ENCODE measurements at regions not wholly inside any gene's neighbourhood (a gene's known extent, or its start where the extent isn't known, plus 50 kb on each side); places are given as distances from the start of the nearest gene placed in this dataset.

DNA sequence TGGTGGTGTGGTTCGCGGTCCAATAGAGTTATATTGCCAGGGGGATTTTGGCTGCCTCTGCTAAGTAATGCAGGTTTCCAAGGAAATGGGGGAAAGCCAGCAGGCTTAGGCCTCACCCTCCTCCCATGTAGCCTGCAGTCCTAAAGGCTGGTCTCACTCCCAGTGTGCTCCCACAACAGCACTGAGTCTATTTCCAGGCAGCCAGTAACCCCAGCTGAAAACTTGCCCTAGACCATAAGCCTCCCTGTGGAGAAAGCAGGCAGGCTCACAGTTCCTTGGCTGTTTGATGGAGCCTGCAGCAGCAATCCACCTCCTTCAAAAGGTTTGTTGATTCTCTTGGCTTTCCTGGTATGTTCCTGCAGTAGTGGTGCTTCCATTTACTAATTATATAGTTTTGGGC, 220.0 kb upstream of the ZNF804B start:
- no peak for DNase-seq
- intact Hi-C loops (cut with DNase I), result no loop called here
- peak in 1 of 2 donors; percentile 85 for ATAC-seq

DNA sequence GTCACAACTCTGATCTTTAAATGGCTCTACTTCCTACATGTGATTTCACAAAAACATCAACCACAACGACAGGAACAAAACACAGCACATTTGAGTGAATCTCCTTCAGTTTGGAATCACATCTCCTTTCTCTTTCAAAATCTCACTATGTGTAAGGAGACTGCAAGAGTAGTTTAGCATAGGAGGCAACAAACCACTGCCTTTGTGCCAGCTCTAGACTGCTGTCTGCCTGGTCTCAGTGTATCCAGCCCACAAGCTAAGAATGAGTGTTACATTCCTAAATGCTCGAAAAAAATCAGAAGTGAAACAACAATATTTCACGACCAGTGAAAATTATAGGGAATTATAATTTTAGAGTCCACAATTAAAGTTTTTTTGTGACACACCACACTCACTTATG, 217.0 kb upstream of the STEAP4 start:
- intact Hi-C loops (cut with DNase I), result no loop called here
- DNase-seq (no peak), ATAC-seq (no peak)

DNA sequence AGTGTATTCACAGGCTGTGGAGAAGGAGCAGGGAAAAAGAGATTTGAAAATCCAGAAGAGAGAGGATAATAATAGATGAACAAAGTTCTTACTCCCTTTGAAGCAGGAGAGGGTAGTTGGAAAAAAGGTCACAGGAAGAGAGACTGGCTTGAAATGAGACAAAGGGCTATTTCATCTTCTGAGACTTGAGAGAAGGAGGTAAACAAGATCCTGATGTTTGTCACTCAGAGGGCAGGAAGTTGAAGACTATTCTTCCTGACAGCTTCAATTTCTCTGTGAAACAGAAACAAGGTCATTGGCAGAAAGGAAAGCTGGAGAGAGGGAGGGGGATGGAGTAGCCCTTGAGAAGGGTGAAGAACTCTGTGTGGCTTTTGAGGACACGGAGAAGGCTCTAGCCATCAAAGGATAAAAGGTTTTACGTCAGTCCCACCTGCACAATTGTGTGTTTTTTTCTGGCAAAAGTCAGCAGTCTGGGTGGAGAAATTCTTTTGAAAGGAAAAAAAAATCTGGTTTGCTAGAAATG, 216.1 kb upstream of the STEAP4 start:
- intact Hi-C loops (cut with DNase I), result no loop called here
- DNase-seq (no peak), ATAC-seq (no peak)

DNA sequence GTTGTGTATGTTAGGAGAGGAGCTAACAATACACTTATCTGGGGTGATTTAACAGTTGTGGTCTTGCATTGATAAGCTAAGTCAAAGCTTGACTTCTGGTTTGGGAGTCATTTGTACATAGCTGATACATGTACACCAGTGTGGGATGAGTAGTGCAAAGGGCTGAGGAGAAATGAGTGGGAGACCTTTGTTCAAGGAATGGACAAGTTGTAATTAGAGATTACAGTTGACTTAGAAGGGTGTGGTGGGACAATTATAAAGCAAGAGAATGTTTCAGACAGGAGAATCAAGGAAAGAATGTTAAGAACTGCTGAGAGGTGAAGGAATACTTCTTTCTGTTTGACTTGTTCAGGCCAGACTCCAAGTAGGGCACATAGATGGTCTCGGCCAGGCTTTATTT, 209.7 kb upstream of the STEAP4 start:
- DNase-seq, result no peak
- ATAC-seq, result no peak
- intact Hi-C loops (cut with DNase I), result no loop called here

DNA sequence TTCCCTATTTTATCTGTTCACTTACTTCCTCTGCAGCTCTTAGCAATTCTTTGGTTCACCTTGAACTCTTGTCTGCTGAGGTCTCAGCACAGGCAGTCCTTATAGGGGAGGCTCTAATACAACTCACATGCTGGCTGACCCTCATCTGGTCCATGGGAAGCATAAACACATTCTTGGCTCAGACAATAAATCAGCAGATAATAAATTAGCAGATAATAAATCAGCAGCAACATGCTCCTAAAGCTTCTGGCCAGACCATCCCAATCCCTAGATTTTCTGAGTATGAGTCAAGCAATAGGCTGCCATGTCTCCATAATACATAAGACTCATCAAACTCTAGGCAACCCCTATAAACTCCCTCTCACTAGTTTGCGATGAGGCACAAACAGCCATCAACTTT, 208.6 kb upstream of the STEAP4 start:
- intact Hi-C loops (cut with DNase I), result no loop called here
- ATAC-seq, result no peak
- no peak for DNase-seq

DNA sequence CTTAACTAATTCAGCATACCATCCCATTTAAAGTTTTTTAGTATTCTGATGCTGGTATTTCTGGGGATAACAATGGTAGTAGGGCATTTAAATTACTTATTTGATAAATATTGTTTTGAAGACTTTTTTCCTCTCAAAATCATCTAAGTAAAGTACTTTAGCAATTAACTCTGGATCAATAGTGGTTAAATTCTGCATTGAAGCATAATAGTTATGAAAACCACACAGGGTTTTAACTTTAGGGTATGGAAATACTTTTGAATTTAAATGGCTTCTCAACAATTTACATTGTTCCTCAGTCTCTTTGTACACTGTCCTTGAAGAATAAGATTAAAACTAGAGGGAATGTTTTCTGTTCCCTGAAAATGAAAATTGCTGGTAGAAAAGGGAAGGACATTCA, 202.6 kb upstream of the STEAP4 start:
- intact Hi-C loops (cut with DNase I), result no loop called here
- DNase-seq (no peak), ATAC-seq (no peak)

DNA sequence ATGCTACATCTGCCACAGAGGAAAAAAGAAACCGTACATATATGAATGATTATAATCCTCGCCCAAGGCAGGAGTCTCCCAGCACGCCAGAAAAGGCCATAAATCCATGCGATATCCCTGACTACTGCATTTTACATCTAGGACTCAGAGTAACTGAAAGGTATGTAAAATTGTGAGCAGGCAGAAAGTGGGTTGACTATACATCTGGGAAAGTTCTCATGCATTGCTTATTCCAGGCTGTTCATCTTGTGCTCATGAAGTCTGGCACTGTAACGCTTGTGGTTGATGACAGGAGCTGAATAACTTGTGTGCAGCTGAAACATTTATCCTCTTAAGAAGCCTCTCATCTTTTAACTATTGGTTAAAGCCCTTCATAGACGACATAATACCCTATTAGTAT, 193.4 kb upstream of the STEAP4 start:
- intact Hi-C loops (cut with DNase I), result no loop called here
- DNase-seq, result no peak
- ATAC-seq, result no peak

DNA sequence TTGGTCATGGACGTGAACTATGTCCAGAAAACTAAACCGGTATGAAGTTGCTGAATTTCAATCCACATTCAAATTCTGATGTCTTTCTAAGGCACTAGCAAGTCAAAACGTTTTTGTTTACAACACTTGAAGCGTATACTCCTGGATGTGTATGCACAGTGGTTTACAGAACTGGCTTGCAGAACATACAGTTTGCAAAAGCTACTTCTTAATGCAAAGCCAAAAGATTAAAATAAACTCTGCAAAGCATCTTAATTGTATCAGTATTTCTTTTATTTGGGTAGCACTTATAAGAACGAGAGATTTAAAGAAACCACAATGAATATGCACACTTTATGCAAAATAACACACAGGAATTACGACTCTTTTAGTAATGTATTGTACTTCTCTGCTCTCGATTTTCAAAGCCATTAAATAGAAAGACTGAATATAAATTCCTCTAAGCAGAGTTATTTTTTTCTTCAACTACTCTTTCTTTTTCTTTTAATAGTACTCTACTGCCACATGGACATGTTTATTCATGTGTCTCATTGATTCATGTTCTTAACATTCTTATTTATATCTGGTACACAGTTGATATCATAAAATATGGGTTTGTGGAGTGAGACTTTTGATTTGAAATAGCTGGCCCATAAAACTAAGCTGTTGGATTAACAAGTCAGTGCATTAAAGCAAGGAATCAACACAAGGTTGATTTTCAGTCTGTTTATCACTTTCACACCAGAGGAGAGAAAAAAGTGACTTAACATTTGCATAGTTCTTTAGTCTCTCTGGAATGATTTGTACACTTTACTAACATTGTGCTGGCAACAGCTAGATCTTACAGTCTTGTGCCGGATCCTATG, 189.4 kb upstream of the STEAP4 start:
- intact Hi-C loops (cut with DNase I), result no loop called here
- DNase-seq (no peak), ATAC-seq (no peak)

DNA sequence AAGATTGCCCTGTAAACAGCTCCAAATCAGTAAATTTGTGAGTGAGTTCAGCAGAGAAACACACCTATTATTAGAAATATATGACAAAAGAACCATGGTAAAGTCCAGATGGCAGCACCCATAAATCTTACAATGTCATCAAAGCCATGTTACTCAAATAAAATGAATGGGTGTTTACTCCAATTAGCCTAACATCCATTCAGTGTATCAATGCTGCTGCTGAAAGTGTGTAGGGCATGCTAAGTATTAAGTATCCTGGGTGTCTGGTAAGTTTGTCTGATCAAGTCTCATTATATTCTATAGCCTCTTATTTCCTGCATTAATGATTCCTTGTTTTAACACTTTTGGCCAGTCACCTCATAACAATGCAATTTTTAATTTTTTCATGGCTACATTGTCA, 185.5 kb upstream of the STEAP4 start:
- ATAC-seq, result no peak
- intact Hi-C loops (cut with DNase I), result no loop called here
- no peak for DNase-seq

DNA sequence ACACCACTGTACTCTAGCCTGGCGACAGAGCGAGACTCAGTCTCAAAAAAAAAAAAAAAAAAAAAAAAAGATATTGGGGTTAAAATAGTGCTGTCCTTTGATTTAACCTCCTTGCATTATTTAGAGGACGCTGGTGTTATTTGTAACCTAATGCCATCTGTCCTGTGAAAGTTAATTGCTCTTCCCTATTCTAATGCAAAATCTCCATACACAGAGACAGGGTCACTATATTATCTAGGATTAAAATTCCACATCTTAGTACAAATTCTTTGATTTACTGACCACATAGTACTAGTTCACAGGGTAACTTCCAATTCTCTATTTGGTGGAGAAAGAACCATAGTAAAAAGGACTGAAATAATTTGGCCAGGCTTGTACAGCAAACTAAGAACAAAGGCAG, 184.2 kb upstream of the STEAP4 start:
- intact Hi-C loops (cut with DNase I), result no loop called here
- DNase-seq, result no peak
- no peak for ATAC-seq

DNA sequence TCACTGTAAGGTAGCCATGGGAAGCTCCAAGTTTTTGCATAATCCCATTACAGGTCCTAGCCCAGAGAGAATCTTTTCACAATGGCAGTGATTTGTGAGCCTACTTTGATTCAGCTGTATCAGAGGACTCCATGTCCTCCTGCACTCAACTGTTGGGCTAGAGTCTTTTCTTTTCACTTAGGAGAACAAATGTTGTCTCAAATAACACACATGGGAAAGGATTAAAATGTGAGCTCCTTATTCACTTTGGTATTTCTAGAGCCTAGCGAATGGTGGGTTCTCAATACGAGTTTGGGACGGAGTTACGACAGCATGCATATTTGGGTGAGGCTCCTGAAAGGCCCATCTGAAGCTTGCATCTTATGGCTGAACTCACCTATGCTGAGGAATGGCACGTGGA, 183.5 kb upstream of the STEAP4 start:
- ATAC-seq, result no peak
- intact Hi-C loops (cut with DNase I), result no loop called here
- DNase-seq, result no peak

DNA sequence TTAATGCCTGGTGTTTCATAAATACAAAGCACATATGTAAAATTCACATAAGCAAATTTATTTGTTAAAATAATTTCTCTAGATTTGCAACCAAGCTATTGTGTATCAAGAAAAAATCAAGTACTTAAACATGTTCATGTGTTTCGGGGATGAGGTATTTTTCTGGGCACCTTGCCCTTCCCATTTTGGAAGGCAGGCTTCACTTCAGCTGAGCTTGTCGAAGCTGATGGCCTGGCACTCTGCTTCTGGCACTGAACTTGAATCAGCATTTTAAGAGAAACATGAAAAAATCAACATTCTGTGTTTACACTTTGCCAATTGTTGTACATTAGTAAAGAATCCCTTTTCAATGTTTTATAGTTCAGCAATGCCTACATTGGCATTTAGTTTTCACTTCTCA, 179.1 kb upstream of the STEAP4 start:
- intact Hi-C loops (cut with DNase I), result no loop called here
- no peak for DNase-seq
- no peak for ATAC-seq

DNA sequence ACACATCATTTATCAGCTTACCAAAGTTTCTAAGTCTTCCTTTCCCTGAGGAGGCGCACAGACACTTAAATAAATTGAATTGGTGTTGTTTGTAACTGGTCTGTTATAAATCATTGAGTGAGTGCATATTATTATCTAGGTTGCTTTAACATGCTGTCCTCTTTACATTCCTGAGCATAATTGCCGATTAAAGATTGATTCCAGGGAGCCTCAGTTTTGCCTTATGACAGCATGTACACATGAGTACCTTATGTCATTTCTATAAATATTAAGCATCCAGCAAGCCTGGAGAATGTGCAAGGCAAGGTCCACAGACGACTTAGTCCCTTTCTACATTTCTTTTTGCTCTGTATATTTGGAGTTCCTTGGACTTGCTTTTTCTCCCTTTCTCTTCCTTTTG, 177.9 kb upstream of the STEAP4 start:
- DNase-seq (no peak), ATAC-seq (no peak)
- intact Hi-C loops (cut with DNase I), result no loop called here

DNA sequence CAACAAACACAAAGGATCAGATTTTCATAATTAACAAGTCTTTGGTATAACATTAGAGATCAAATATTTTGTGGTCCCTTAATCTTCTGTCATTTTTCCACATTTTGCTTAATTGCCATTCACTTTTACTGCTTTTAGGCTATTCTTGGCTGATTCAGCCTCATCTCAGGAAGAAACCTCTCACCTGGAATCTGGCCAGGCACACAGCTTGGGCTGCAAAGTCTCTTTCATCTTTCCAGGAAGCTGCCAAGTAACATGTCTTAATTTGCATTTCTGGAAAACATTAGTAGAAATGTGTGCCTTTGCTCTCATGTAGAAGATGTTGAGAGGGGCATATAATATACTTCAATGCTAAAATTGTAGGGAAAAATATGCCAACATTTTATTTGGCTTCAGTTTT, 174.2 kb upstream of the STEAP4 start:
- intact Hi-C loops (cut with DNase I), result no loop called here
- DNase-seq (peak; percentile 24), ATAC-seq (no peak)

DNA sequence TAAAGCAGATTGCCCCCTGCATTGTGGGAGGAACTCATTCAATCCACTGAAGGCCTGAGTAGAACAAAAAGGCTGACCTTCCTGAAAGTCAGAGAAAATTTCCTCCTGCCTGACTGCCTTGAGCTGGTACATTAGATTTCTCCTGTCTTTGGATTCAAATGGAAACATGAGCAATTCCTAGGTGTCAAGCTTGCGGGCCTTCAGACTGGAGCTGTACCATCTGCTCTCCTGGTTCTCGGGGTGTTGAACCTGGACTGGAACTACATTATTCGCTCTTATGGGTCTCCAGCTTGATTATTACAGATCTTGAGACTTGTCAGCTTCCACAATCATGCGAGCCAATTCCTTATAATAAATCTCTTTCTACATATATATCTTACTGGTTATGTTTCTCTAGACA, 173.6 kb upstream of the STEAP4 start:
- ATAC-seq, result no peak
- no peak for DNase-seq
- intact Hi-C loops (cut with DNase I), result no loop called here

DNA sequence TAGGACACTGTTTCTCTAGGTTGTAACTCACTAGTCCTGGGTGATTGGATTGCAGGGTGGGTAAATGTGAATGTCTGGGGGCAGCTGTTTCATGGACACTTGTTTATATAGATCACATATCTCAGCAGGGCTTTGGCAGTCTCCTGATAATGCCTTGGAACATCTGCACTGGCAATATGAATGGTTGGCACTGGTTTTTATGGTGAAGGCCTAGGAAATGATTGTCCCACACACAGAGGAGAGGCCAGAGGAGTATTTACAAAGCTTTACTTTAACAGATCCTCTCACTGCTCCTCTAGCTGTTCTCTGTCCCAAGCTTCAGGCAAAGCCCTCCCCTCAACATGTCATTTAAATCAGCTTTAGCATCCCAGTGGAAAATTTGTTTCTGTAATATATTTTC, 171.3 kb upstream of the STEAP4 start:
- no peak for ATAC-seq
- intact Hi-C loops (cut with DNase I), result no loop called here
- DNase-seq, result no peak

DNA sequence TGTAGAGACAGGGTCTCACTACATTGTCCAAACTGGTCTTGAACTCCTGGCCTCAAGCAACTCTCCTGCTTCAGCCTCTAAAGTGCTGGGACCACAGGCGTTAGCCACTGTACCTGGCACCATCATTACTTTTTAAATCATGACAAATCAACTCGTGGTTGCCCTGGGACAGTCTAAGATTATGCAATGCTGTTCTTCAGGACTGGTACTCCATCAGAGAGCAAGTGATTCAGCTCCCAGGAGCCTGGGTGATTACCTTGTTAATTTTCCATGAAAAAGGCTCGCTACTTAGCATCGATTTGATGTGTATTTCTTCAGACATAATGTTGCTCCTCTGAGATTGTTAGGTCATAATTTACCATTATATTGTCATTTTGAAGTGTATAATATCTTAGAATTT, 158.9 kb upstream of the STEAP4 start:
- ATAC-seq, result no peak
- DNase-seq, result no peak
- intact Hi-C loops (cut with DNase I), result no loop called here

DNA sequence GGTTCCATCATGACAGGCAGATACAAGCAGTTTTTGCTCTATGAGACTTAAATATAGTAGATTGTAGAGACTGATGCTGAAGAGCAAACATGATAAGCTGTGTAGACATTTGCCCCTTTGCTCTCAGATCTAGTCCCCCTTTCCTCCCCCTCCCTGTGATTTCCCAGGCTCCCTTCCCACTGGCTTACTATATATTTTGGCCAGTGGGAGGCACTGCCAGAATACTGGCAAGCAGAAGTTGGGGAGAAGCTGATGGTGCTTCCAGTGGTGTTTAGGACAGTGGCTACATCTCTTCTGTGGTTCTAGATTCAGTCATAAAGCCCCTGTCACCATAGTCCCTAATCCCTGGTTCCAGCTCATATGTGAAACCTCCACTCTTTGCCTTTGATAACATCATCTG, 156.1 kb upstream of the STEAP4 start:
- intact Hi-C loops (cut with DNase I), result no loop called here
- ATAC-seq, result no peak
- DNase-seq, result no peak

DNA sequence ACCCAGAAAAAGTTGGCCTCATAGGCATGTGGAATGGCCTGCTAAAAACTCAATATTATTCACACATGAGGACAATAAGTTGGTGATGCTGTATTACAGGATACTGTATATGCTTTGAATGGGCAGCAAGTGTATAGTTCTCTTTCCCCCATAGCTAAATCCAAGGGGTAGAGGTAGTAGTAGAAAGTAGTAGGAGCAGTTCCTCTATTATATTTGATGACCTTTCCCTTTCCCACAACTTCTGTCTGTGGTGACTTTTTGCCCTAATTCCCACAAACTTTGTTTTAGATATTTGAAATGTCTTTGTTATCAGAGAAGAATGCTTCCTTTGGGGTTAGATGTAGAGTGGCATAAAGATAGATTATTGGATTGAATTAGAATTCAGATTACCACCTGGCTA, 154.0 kb upstream of the STEAP4 start:
- intact Hi-C loops (cut with DNase I), result no loop called here
- ATAC-seq (no peak), DNase-seq (no peak)

DNA sequence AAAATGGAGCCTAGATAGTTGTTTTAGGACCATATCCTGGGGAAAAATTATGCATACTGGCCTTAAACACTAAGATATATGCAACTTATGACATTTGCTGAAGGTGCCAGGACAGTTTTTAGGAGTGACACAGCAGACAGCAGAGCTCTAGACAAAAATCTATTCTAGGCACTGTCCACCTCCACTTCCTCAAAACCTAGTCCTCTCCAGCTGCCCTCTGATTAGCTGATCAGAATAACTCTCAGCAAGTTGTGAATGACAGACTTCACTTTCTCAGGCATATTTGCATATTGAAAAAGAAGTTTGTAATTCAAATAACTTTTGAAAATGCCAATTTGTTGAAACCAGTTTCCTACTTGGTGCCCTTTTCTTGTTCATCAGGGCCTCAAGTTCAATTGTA, 152.3 kb upstream of the STEAP4 start:
- ATAC-seq (no peak), DNase-seq (no peak)
- intact Hi-C loops (cut with DNase I), result no loop called here

DNA sequence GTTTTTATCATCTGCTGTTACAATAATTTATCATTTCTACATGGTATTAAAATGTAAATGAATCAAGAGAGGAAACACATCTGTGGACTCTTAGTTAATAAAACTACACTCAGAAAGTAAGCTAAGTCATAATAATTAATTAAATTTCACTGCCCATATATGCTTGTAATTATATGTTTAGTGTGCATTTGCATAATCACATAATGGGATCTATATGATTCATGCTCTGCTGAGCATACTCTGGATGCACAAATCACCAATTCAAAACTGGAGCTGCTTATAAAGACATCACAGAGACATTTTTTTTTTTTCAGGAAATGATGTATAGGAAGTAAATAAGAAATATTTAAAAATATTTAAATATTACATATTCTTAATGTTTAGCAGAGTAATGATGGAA, 151.6 kb upstream of the STEAP4 start:
- intact Hi-C loops (cut with DNase I), result no loop called here
- ATAC-seq (no peak), DNase-seq (no peak)

DNA sequence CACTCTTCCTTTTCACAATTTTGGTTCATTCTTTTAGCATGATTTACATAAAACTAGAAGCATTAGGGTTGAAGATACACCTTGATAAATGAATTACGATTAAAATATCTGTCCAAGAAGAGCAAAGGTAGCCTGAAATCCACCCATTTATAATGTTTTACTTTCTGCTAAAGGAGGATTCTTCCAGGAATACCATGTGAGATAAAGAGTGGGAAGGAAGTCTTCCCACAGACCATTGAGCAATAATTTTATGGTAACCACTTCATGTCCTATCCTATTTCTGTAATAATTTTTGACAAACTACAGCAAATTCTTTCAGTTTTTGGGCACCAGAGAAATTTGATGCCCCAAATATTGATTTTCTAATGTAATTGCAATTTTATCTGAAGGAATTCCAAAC, 150.6 kb upstream of the STEAP4 start:
- intact Hi-C loops (cut with DNase I), result no loop called here
- DNase-seq, result no peak
- no peak for ATAC-seq
